Suprapubic skin (tissue), 3 donors: ENCODE measurements at regions not wholly inside any gene's neighbourhood (a gene's known extent, or its start where the extent isn't known, plus 50 kb on each side); places are given as distances from the start of the nearest gene placed in this dataset.

Experiments
- POLR2AphosphoS5 ChIP-seq, 3 donors: sonication (generic); formaldehyde crosslinking; IDR thresholded peaks; one replicate each; pipeline ENCODE4 v1.6.1; 2017; ENCODE audit warnings: antibody characterized with exemption in 3 of 3
- TF ChIP-seq, protein P1 (sequence below), 2 donors: fragments of 200-600 bp in 1 of 2; fragments of 450-650 bp in 1 of 2; sonication (generic) in 1 of 2; IDR thresholded peaks; one replicate each; pipeline ENCODE4 v1.5.1; 2016 to 2019; ENCODE audit warnings: antibody characterized with exemption in 2 of 2, mild to moderate bottlenecking in 1 of 2, moderate library complexity in 1 of 2

DNA sequence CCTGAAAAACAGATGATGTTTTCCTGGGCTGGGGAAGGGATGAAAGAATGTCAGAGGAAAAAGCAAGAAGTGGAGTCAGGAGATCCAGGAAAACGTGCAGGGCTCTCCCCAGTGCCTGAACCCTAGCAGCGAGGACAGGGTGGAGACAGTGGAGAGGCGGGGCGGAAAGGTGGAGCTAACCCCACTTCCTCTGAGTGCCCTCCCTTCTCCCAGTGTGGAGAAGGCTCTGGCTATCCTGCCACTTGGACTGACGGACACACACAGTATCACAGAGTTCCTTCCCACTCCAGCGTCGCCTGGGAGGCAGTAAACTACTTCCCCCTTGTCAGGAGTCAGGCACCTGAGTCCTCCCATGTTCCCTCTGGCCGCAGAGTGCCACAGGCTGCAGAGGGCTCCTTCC, 125.3 kb upstream of the CHRNA7 start:
- TF ChIP-seq, protein P1, sequence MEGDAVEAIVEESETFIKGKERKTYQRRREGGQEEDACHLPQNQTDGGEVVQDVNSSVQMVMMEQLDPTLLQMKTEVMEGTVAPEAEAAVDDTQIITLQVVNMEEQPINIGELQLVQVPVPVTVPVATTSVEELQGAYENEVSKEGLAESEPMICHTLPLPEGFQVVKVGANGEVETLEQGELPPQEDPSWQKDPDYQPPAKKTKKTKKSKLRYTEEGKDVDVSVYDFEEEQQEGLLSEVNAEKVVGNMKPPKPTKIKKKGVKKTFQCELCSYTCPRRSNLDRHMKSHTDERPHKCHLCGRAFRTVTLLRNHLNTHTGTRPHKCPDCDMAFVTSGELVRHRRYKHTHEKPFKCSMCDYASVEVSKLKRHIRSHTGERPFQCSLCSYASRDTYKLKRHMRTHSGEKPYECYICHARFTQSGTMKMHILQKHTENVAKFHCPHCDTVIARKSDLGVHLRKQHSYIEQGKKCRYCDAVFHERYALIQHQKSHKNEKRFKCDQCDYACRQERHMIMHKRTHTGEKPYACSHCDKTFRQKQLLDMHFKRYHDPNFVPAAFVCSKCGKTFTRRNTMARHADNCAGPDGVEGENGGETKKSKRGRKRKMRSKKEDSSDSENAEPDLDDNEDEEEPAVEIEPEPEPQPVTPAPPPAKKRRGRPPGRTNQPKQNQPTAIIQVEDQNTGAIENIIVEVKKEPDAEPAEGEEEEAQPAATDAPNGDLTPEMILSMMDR (IDR thresholded peaks at IDR 0.05), result no peak
- no peak for TF ChIP-seq POLR2AphosphoS5 (IDR thresholded peaks at IDR 0.05)
